GM12878 (cell line): ENCODE measurements at regions not wholly inside any gene's neighbourhood (a gene's known extent, or its start where the extent isn't known, plus 50 kb on each side); places are given as distances from the start of the nearest gene placed in this dataset.

Source experiments
- BCL3 ChIP-seq: IDR thresholded peaks from 2 replicates; pipeline ENCODE4 v1.6.1; 2011; ENCODE audit warnings: borderline replicate concordance, low read depth, mild to moderate bottlenecking, moderate library complexity, low read length; ENCODE audit not compliant: insufficient read depth, poor library complexity, severe bottlenecking
- CEBPZ ChIP-seq: fragments of 150-350 bp; IDR thresholded peaks from 2 replicates; pipeline ENCODE4 v1.6.1; 2016; ENCODE audit warnings: low read depth, low read length
- CTCF ChIP-seq, 3 experiments: IDR thresholded peaks in 2 of 3; conservative IDR thresholded peaks in 1 of 3; 2 replicates each; pipeline ENCODE4 v1.5.1; 2011; ENCODE audit warnings: low read depth in 3 of 3, low read length in 3 of 3, mild to moderate bottlenecking in 3 of 3, control low read depth in 2 of 3, moderate library complexity in 2 of 3, inconsistent platforms in 1 of 3, mixed read lengths in 1 of 3; ENCODE audit not compliant: control insufficient read depth in 2 of 3, insufficient read depth in 1 of 3; ENCODE audit errors: extremely low read depth in 1 of 3
- EP300 ChIP-seq, 2 experiments: fragments of 150-350 bp in 1 of 2; IDR thresholded peaks; 2 replicates each; pipeline ENCODE4 v1.6.1; 2011 to 2012; ENCODE audit warnings: low read depth in 2 of 2, low read length in 2 of 2, borderline replicate concordance in 1 of 2, improper control_type of control experiment in 1 of 2, inconsistent platforms in 1 of 2; ENCODE audit not compliant: control insufficient read depth in 1 of 2
- ETV6 ChIP-seq, 2 experiments: fragments of 450-650 bp in 1 of 2; IDR thresholded peaks in 1 of 2; conservative IDR thresholded peaks in 1 of 2; 2 replicates each; pipeline ENCODE4 v1.6.1; 2014; ENCODE audit warnings: antibody characterized with exemption in 1 of 2, borderline replicate concordance in 1 of 2, low read depth in 1 of 2, mild to moderate bottlenecking in 1 of 2, moderate library complexity in 1 of 2
- EZH2 ChIP-seq: IDR thresholded peaks from 2 replicates; pipeline ENCODE4 v1.6.1; 2012; ENCODE audit warnings: low read depth, mild to moderate bottlenecking, control low read depth, inconsistent platforms, low read length, borderline replicate concordance; ENCODE audit not compliant: control insufficient read depth
- FOXM1 ChIP-seq: IDR thresholded peaks from 2 replicates; pipeline ENCODE4 v1.6.1; 2012; ENCODE audit warnings: low read depth, mild to moderate bottlenecking, inconsistent platforms, low read length, moderate library complexity
- GABPA ChIP-seq: IDR thresholded peaks from 2 replicates; pipeline ENCODE4 v1.6.1; 2014; ENCODE audit warnings: antibody characterized with exemption, low read depth, mild to moderate bottlenecking, inconsistent platforms
- HDAC2 ChIP-seq: fragments of 200-600 bp; sonication (generic); IDR thresholded peaks from 2 replicates; pipeline ENCODE4 v1.6.1; 2017
- HDAC6 ChIP-seq: fragments of 200-600 bp; sonication (generic); IDR thresholded peaks from one replicate; pipeline ENCODE4 v1.8.0; 2017; ENCODE audit warnings: antibody characterized with exemption; ENCODE audit not compliant: unreplicated experiment
- MAX ChIP-seq: IDR thresholded peaks from 2 replicates; pipeline ENCODE4 v1.6.1; 2012; ENCODE audit warnings: low read depth, low read length, improper control_type of control experiment
- POLR2AphosphoS5 ChIP-seq: IDR thresholded peaks from 2 replicates; pipeline ENCODE4 v1.6.1; 2011; ENCODE audit warnings: mild to moderate bottlenecking, low read length, inconsistent platforms
- ZBED1 ChIP-seq: IDR thresholded peaks from 2 replicates; pipeline ENCODE4 v1.6.1; 2016; ENCODE audit warnings: borderline replicate concordance

GRCh38 chr2:183359867-183360266 is 235.6 kb downstream of the NUP35 start:
- no peak for TF ChIP-seq CEBPZ
- TF ChIP-seq CTCF (IDR thresholded peaks at IDR 0.05 in 2 of 3, conservative IDR thresholded peaks at IDR 0.05 in 1 of 3; ENCODE audit: control insufficient read depth in 2 of 3, extremely low read depth in 1 of 3, insufficient read depth in 1 of 3, low read depth in 3 of 3, low read length in 3 of 3), result no peak; a peak in 1 of 6 replicates
- no peak for TF ChIP-seq FOXM1
- no peak for TF ChIP-seq HDAC6
- TF ChIP-seq MAX, result no peak
- no peak for TF ChIP-seq EZH2
- TF ChIP-seq BCL3, result no peak
- no peak for TF ChIP-seq GABPA
- TF ChIP-seq ZBED1, result no peak
- no peak for TF ChIP-seq ETV6 (conservative IDR thresholded peaks at IDR 0.05 in 1 of 2, IDR thresholded peaks at IDR 0.05 in 1 of 2; ENCODE audit: borderline replicate concordance in 1 of 2, low read depth in 1 of 2)
- no peak for TF ChIP-seq POLR2AphosphoS5
- no peak for TF ChIP-seq EP300 (IDR thresholded peaks at IDR 0.05; ENCODE audit: borderline replicate concordance in 1 of 2, control insufficient read depth in 1 of 2, low read depth in 2 of 2, low read length in 2 of 2)
- no peak for TF ChIP-seq HDAC2
